A549 (cell line): ENCODE measurements at regions not wholly inside any gene's neighbourhood (a gene's known extent, or its start where the extent isn't known, plus 50 kb on each side); places are given as distances from the start of the nearest gene placed in this dataset.
A peak's percentile ranks its signal among the peaks of the same experiment; 100 is the strongest.

Experiments used
- ATAC-seq, 2 experiments: fragments of 200-7000 bp in 1 of 2; fragments of >200 bp in 1 of 2; cut with Nextera tagmentation in 1 of 2; cut with Tn5 transposase in 1 of 2; 3 replicates each; pipeline versions ENCODE4 v1.8.0 to v1.9.1; 2018 to 2020; ENCODE audit warnings: mild to moderate bottlenecking in 1 of 2, moderate library complexity in 1 of 2
- CTCF ChIA-PET: fragments of 300-600 bp; sonication (Branson Sonifier 250); formaldehyde crosslinking; extraction: SDS; loops from one replicate; lab custom pipeline; 2021; ENCODE audit warnings: antibody characterized with exemption, inconsistent platforms; lab: Yijun Ruan, JAX
- POLR2A ChIA-PET: fragments of 350-600 bp; formaldehyde crosslinking; extraction: SDS; loops from one replicate; lab custom pipeline; 2021; ENCODE audit warnings: antibody characterized with exemption, inconsistent platforms; lab: Yijun Ruan, JAX
- DNase-seq, 2 experiments: peaks; one replicate each; pipeline versions ENCODE4 v3.0.0 to v3.0.0-alpha.2; 2011 to 2016; ENCODE audit warnings: low read depth in 1 of 2, low spot score in 1 of 2
- FAIRE-seq: peaks from 2 replicates; lab custom pipeline; 2011; peaks lifted over from hg19 to GRCh38; lab: Jason Lieb, UNC
- H3K27ac ChIP-seq, 2 experiments: fragments of >200 bp; sonication (Bioruptor Twin); formaldehyde crosslinking; 3 replicates each; pipeline ENCODE4 v1.5.1; 2016 to 2017
- H3K4me1 ChIP-seq: fragments of >200 bp; sonication (Bioruptor Twin); formaldehyde crosslinking; 3 replicates; pipeline ENCODE4 v1.6.1; 2016
- H3K4me2 ChIP-seq: fragments of >200 bp; sonication (Bioruptor Twin); formaldehyde crosslinking; 3 replicates; pipeline ENCODE4 v1.6.1; 2016
- H3K4me3 ChIP-seq: fragments of >200 bp; sonication (Bioruptor Twin); formaldehyde crosslinking; 3 replicates; pipeline ENCODE4 v1.5.1; 2016
- H3K9me3 ChIP-seq: fragments of >200 bp; sonication (Bioruptor Twin); formaldehyde crosslinking; 3 replicates; pipeline ENCODE4 v1.6.1; 2016
- CBX2 ChIP-seq: fragments of 200-600 bp; sonication (generic); IDR thresholded peaks from 2 replicates; pipeline ENCODE4 v1.6.1; 2016; ENCODE audit warnings: low read depth, mild to moderate bottlenecking, borderline replicate concordance
- CBX8 ChIP-seq: fragments of 200-600 bp; sonication (generic); IDR thresholded peaks from 2 replicates; pipeline ENCODE4 v1.6.1; 2016
- CEBPB ChIP-seq, 2 experiments: fragments of >200 bp in 1 of 2; sonication (Bioruptor Twin) in 1 of 2; formaldehyde crosslinking in 1 of 2; IDR thresholded peaks; 2 replicates each; pipeline ENCODE4 v1.6.1; 2012 to 2016
- CHD4 ChIP-seq: fragments of 200-600 bp; sonication (generic); IDR thresholded peaks from 2 replicates; pipeline ENCODE4 v1.6.1; 2016; ENCODE audit warnings: antibody characterized with exemption, mild to moderate bottlenecking, borderline replicate concordance
- EHF ChIP-seq: fragments of 250-450 bp; sonication (Bioruptor Pico); IDR thresholded peaks from 2 replicates; pipeline ENCODE4 v1.5.0; 2020; ENCODE audit warnings: mild to moderate bottlenecking
- EP300 ChIP-seq, 2 experiments: fragments of >200 bp; sonication (Bioruptor Twin); formaldehyde crosslinking; IDR thresholded peaks; 2 replicates in 1 of 2; 3 replicates in 1 of 2; pipeline ENCODE4 v1.6.1; 2016 to 2017
- ESRRA ChIP-seq: fragments of 150-350 bp; IDR thresholded peaks from 2 replicates; pipeline ENCODE4 v1.6.1; 2014; ENCODE audit warnings: mild to moderate bottlenecking, low read length, borderline replicate concordance
- FOSL2 ChIP-seq, 2 experiments: fragments of 450-650 bp in 1 of 2; fragments of >200 bp in 1 of 2; sonication (Bioruptor Twin) in 1 of 2; formaldehyde crosslinking; IDR thresholded peaks; 2 replicates each; pipeline versions ENCODE4 v1.5.0 to v1.6.1; 2016 to 2020; ENCODE audit warnings: mild to moderate bottlenecking in 1 of 2, moderate library complexity in 1 of 2
- HOXA7 ChIP-seq: fragments of 250-450 bp; sonication (Bioruptor Pico); IDR thresholded peaks from 2 replicates; pipeline ENCODE4 v1.5.0; 2020; ENCODE audit warnings: mild to moderate bottlenecking, moderate library complexity
- HOXB13 ChIP-seq: fragments of 250-450 bp; sonication (Bioruptor Pico); IDR thresholded peaks from 2 replicates; pipeline ENCODE4 v1.5.0; 2020; ENCODE audit warnings: low read depth, mild to moderate bottlenecking, moderate library complexity
- JUN ChIP-seq, 2 experiments: fragments of >200 bp; sonication (Bioruptor Twin); formaldehyde crosslinking; IDR thresholded peaks; 2 replicates in 1 of 2; 3 replicates in 1 of 2; pipeline ENCODE4 v1.6.1; 2016 to 2017
- MAZ ChIP-seq: fragments of 150-350 bp; IDR thresholded peaks from 2 replicates; pipeline ENCODE4 v1.6.1; 2014; ENCODE audit warnings: antibody characterized with exemption, low read depth, low read length, borderline replicate concordance
- PHF8 ChIP-seq: fragments of 200-600 bp; sonication (generic); IDR thresholded peaks from 2 replicates; pipeline ENCODE4 v1.6.1; 2016; ENCODE audit warnings: low read depth, mild to moderate bottlenecking, antibody characterized with exemption, moderate library complexity, borderline replicate concordance
- RFX5 ChIP-seq: fragments of 450-650 bp; IDR thresholded peaks from 2 replicates; pipeline ENCODE4 v1.7.1; 2014; ENCODE audit warnings: antibody characterized with exemption, mild to moderate bottlenecking, moderate library complexity
- SMC3 ChIP-seq: fragments of >200 bp; sonication (Bioruptor Twin); formaldehyde crosslinking; IDR thresholded peaks from 3 replicates; pipeline ENCODE4 v1.6.1; 2018; ENCODE audit warnings: inconsistent platforms
- TFCP2L1 ChIP-seq: fragments of 250-450 bp; sonication (Bioruptor Pico); IDR thresholded peaks from 2 replicates; pipeline ENCODE4 v1.5.0; 2021; ENCODE audit warnings: mild to moderate bottlenecking
- ZC3H11A ChIP-seq: fragments of 450-650 bp; IDR thresholded peaks from 2 replicates; pipeline ENCODE4 v1.6.1; 2014; ENCODE audit warnings: antibody characterized with exemption, mild to moderate bottlenecking
- ZNF302 ChIP-seq: fragments of 250-450 bp; sonication (Bioruptor Pico); IDR thresholded peaks from 2 replicates; pipeline ENCODE4 v1.9.0; 2021; ENCODE audit warnings: inconsistent platforms, mild to moderate bottlenecking, moderate library complexity
- WGBS: methylation state at CpG from one replicate; pipeline ENCODE4 v1.1.6; 2017; ENCODE audit errors: missing lambda C conversion rate; 5-methylcytosine and 5-hydroxymethylcytosine counted together
- TF ChIP-seq, protein P1 (sequence below): fragments of >200 bp; sonication (Bioruptor Twin); formaldehyde crosslinking; IDR thresholded peaks from 2 replicates; pipeline ENCODE4 v1.6.1; 2016
- TF ChIP-seq, protein P2 (sequence below): fragments of 150-350 bp; IDR thresholded peaks from 2 replicates; pipeline ENCODE4 v1.6.1; 2014; ENCODE audit warnings: low read depth, mild to moderate bottlenecking, low read length
- TF ChIP-seq, protein P3 (sequence below): fragments of >200 bp; sonication (Bioruptor Twin); formaldehyde crosslinking; IDR thresholded peaks from 3 replicates; pipeline ENCODE4 v1.5.1; 2016
- TF ChIP-seq, protein P4 (sequence below): IDR thresholded peaks from 2 replicates; pipeline ENCODE4 v1.6.1; 2012
- TF ChIP-seq, protein P5 (sequence below): IDR thresholded peaks from 2 replicates; pipeline ENCODE4 v1.6.1; 2012; ENCODE audit warnings: low read depth, borderline replicate concordance
- TF ChIP-seq, protein P6 (sequence below): fragments of >200 bp; sonication (Bioruptor Twin); formaldehyde crosslinking; IDR thresholded peaks from 3 replicates; pipeline ENCODE4 v1.6.1; 2016
- TF ChIP-seq, protein P7 (sequence below): fragments of 250-450 bp; sonication (Bioruptor Pico); IDR thresholded peaks from 2 replicates; pipeline ENCODE4 v1.5.0; 2020; ENCODE audit warnings: low read depth, mild to moderate bottlenecking, moderate library complexity

DNA sequence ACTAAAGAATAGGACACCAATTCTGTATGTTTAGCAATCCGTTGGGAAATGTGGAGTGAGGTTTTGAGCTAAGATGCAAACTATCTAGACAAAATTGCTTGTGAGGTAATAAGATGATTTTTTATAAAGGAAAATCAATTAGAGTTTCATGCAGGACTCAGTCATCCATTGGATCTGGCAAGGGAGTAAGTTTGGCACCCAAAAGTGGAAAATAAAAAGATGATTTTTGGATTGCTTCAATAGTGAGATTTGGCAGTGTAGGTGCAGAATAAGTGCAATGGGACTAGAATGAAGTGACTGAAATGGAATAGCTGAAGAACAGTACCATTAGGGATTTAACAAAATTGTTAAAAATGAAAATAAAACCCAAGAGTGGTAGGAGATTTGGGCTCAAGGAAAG, 290.5 kb upstream of the EPHA5 start:
- 38% methylated on average over 1 of the region's 1 CpG for WGBS
- TF ChIP-seq, protein P1, sequence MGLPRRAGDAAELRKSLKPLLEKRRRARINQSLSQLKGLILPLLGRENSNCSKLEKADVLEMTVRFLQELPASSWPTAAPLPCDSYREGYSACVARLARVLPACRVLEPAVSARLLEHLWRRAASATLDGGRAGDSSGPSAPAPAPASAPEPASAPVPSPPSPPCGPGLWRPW: no peak
- TF ChIP-seq CEBPB (IDR thresholded peaks at IDR 0.05): no peak
- TF ChIP-seq, protein P2, sequence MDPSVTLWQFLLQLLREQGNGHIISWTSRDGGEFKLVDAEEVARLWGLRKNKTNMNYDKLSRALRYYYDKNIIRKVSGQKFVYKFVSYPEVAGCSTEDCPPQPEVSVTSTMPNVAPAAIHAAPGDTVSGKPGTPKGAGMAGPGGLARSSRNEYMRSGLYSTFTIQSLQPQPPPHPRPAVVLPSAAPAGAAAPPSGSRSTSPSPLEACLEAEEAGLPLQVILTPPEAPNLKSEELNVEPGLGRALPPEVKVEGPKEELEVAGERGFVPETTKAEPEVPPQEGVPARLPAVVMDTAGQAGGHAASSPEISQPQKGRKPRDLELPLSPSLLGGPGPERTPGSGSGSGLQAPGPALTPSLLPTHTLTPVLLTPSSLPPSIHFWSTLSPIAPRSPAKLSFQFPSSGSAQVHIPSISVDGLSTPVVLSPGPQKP: no peak
- TF ChIP-seq RFX5: no peak
- TF ChIP-seq PHF8: no peak
- TF ChIP-seq, protein P3, sequence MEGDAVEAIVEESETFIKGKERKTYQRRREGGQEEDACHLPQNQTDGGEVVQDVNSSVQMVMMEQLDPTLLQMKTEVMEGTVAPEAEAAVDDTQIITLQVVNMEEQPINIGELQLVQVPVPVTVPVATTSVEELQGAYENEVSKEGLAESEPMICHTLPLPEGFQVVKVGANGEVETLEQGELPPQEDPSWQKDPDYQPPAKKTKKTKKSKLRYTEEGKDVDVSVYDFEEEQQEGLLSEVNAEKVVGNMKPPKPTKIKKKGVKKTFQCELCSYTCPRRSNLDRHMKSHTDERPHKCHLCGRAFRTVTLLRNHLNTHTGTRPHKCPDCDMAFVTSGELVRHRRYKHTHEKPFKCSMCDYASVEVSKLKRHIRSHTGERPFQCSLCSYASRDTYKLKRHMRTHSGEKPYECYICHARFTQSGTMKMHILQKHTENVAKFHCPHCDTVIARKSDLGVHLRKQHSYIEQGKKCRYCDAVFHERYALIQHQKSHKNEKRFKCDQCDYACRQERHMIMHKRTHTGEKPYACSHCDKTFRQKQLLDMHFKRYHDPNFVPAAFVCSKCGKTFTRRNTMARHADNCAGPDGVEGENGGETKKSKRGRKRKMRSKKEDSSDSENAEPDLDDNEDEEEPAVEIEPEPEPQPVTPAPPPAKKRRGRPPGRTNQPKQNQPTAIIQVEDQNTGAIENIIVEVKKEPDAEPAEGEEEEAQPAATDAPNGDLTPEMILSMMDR: no peak
- TF ChIP-seq ZNF302 (CRISPR knock-in tag): no peak
- TF ChIP-seq CBX8: no peak
- TF ChIP-seq CHD4: no peak
- TF ChIP-seq, protein P4, sequence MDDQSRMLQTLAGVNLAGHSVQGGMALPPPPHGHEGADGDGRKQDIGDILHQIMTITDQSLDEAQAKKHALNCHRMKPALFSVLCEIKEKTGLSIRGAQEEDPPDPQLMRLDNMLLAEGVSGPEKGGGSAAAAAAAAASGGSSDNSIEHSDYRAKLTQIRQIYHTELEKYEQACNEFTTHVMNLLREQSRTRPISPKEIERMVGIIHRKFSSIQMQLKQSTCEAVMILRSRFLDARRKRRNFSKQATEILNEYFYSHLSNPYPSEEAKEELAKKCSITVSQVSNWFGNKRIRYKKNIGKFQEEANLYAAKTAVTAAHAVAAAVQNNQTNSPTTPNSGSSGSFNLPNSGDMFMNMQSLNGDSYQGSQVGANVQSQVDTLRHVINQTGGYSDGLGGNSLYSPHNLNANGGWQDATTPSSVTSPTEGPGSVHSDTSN: no peak

DNA sequence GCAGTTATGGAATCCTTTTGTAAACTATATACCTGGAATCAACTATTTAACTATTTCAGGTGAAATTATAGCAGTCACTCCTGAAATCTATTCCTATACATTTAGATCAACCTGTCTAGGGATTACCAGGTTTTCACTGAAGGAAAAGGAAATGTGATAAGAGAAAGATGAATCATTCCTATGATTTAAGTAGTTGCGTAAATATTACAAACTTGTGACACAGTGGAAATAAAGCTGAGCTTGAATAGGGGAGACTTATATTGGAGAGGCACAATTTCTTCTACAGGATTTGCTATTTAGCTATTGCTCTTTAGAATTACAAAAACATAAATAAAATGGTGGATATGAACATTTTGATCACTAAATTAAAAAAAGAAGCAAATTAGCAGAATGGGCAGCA, 284.1 kb upstream of the EPHA5 start:
- CTCF ChIA-PET: no interaction called here
- TF ChIP-seq HOXB13 (CRISPR knock-in tag): no peak
- peak; percentile 5 to 13; a peak in 1 of 4 replicates for TF ChIP-seq CEBPB (IDR thresholded peaks at IDR 0.05)
- TF ChIP-seq, all 56 proteins: peak for 1
- Histone ChIP-seq H3K4me2 (no peak overlapping the region), H3K4me3 (no peak overlapping the region), H3K27ac (no peak overlapping the region), H3K9me3 (0 out of 3 replicates have a peak, but pooled peaks cover 3% of the 10 kb centered on the region), H3K4me1 (0 out of 3 replicates have a peak, but pooled peaks cover 3% of the 10 kb centered on the region)
- DNase-seq (no peak), FAIRE-seq (no peak), ATAC-seq (no peak)
- POLR2A ChIA-PET: no interaction called here
- WGBS: 67% methylated on average over 1 of the region's 1 CpG

More for the DNA sequence above, 290.5 kb upstream of the EPHA5 start:
- Histone ChIP-seq H3K27ac (no peak overlapping the region), H3K4me3 (no peak overlapping the region), H3K9me3 (0 out of 3 replicates have a peak, but pooled peaks cover 3% of the 10 kb centered on the region), H3K4me2 (no peak overlapping the region), H3K4me1 (no peaks in the 10 kb centered on the region)
- ChIA-PET CTCF (no interaction called here), POLR2A (no interaction called here)
- ATAC-seq (no peak), FAIRE-seq (no peak), DNase-seq (no peak)

DNA sequence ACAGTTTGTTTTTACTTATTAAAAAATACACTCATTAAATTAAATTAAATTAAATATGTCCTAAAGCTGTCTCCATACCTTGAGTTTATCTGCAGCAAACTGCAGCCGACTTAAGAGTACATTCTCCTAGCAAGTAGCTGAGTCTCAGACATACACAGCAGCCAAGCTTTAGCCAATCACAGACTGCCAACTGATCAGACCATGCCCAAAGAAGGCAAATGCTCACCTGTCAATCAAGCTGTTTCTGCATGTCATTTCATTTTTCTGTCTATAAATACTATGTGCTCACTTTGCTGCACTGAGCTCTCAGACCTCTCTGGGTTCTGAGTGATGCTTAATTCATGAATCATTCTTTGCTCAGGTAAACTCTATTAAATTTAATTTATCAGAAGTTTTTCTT, 280.9 kb upstream of the EPHA5 start:
- no peak for ATAC-seq
- CTCF ChIA-PET: no interaction called here

More for the DNA sequence above, 280.9 kb upstream of the EPHA5 start:
- DNase-seq (no peak), FAIRE-seq (no peak)
- TF ChIP-seq HOXA7 (CRISPR knock-in tag): no peak
- TF ChIP-seq, protein P5, sequence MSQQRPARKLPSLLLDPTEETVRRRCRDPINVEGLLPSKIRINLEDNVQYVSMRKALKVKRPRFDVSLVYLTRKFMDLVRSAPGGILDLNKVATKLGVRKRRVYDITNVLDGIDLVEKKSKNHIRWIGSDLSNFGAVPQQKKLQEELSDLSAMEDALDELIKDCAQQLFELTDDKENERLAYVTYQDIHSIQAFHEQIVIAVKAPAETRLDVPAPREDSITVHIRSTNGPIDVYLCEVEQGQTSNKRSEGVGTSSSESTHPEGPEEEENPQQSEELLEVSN: no peak
- no peak for TF ChIP-seq SMC3
- TF ChIP-seq, protein P6, sequence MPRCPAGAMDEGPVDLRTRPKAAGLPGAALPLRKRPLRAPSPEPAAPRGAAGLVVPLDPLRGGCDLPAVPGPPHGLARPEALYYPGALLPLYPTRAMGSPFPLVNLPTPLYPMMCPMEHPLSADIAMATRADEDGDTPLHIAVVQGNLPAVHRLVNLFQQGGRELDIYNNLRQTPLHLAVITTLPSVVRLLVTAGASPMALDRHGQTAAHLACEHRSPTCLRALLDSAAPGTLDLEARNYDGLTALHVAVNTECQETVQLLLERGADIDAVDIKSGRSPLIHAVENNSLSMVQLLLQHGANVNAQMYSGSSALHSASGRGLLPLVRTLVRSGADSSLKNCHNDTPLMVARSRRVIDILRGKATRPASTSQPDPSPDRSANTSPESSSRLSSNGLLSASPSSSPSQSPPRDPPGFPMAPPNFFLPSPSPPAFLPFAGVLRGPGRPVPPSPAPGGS: no peak
- TF ChIP-seq, protein P4: no peak
- no peak for TF ChIP-seq ESRRA
- TF ChIP-seq EHF (CRISPR knock-in tag): no peak
- TF ChIP-seq FOSL2 (IDR thresholded peaks at IDR 0.05): no peak
- TF ChIP-seq FOSL2 (CRISPR knock-in tag; IDR thresholded peaks at IDR 0.05): no peak
- no peak for TF ChIP-seq TFCP2L1 (CRISPR knock-in tag)
- TF ChIP-seq, protein P7, sequence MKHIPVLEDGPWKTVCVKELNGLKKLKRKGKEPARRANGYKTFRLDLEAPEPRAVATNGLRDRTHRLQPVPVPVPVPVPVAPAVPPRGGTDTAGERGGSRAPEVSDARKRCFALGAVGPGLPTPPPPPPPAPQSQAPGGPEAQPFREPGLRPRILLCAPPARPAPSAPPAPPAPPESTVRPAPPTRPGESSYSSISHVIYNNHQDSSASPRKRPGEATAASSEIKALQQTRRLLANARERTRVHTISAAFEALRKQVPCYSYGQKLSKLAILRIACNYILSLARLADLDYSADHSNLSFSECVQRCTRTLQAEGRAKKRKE: no peak
- TF ChIP-seq CBX2: no peak
- TF ChIP-seq JUN (IDR thresholded peaks at IDR 0.05): no peak
- TF ChIP-seq CHD4: no peak
- no peak for TF ChIP-seq MAZ
- TF ChIP-seq EP300 (IDR thresholded peaks at IDR 0.05): no peak
- TF ChIP-seq ZC3H11A: no peak
- Histone ChIP-seq H3K4me2 (no peak overlapping the region), H3K4me3 (no peak overlapping the region), H3K4me1 (0 out of 3 replicates have a peak, but pooled peaks cover 3% of the 10 kb centered on the region), H3K9me3 (no peaks in the 10 kb centered on the region), H3K27ac (no peak overlapping the region)
- 82% methylated on average over 1 of the region's 1 CpG for WGBS
- POLR2A ChIA-PET: no interaction called here
